ENCODE measurements at regions not wholly inside any gene's neighbourhood (a gene's known extent, or its start where the extent isn't known, plus 50 kb on each side); places are given as distances from the start of the nearest gene placed in this dataset.

GRCh38 chr4:14143892-14144291, 516.4 kb upstream of the BOD1L1 start:
- intact Hi-C loops (cut with DNase I; ENCODE audit: low total_unique reads) = no loop called here
- Histone ChIP-seq H3K27me3 (no peaks in the 10 kb centered on the region), H3K36me3 (no peaks in the 10 kb centered on the region), H3K9me3 (no peaks in the 10 kb centered on the region), H3K27ac (no peak overlapping the region), H3K4me3 (no peak overlapping the region), H3K4me1 (no peaks in the 10 kb centered on the region)
- TF ChIP-seq, protein P1, sequence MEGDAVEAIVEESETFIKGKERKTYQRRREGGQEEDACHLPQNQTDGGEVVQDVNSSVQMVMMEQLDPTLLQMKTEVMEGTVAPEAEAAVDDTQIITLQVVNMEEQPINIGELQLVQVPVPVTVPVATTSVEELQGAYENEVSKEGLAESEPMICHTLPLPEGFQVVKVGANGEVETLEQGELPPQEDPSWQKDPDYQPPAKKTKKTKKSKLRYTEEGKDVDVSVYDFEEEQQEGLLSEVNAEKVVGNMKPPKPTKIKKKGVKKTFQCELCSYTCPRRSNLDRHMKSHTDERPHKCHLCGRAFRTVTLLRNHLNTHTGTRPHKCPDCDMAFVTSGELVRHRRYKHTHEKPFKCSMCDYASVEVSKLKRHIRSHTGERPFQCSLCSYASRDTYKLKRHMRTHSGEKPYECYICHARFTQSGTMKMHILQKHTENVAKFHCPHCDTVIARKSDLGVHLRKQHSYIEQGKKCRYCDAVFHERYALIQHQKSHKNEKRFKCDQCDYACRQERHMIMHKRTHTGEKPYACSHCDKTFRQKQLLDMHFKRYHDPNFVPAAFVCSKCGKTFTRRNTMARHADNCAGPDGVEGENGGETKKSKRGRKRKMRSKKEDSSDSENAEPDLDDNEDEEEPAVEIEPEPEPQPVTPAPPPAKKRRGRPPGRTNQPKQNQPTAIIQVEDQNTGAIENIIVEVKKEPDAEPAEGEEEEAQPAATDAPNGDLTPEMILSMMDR (IDR thresholded peaks at IDR 0.05 in 4 of 5, conservative IDR thresholded peaks at IDR 0.05 in 1 of 5) = no peak
- no peak for TF ChIP-seq POLR2A (IDR thresholded peaks at IDR 0.05)
- ATAC-seq (no peak), DNase-seq (no peak)
- in situ Hi-C loops (cut with MboI; ENCODE audit: low sequenced_read_pairs in 4 of 4) = no loop called here

- in situ Hi-C loops (cut with MboI; ENCODE audit: low sequenced_read_pairs in 4 of 4) = no loop called here
- no peaks in the 10 kb centered on the region for H3K36me3 ChIP-seq
- DNase-seq = no peak
- H3K27me3 ChIP-seq = no peaks in the 10 kb centered on the region
- no peaks in the 10 kb centered on the region for H3K9me3 ChIP-seq
- TF ChIP-seq, protein P1 (IDR thresholded peaks at IDR 0.05 in 4 of 5, conservative IDR thresholded peaks at IDR 0.05 in 1 of 5) = no peak
- TF ChIP-seq POLR2A (IDR thresholded peaks at IDR 0.05) = no peak
- no peak overlapping the region for H3K4me3 ChIP-seq
- no peak for ATAC-seq
- intact Hi-C loops (cut with DNase I; ENCODE audit: low total_unique reads) = loop anchor here (10.0 kb wide), 1 partner anchor 1355 kb away; no protein-coding TSS in a partner anchor
- no peaks in the 10 kb centered on the region for H3K4me1 ChIP-seq
- H3K27ac ChIP-seq = no peak overlapping the region
These were observed 521.9 kb upstream of the BOD1L1 start for GRCh38 chr4:14149176-14150053.

- Histone ChIP-seq H3K27ac (no peak overlapping the region), H3K36me3 (no peaks in the 10 kb centered on the region), H3K4me3 (no peak overlapping the region), H3K9me3 (no peaks in the 10 kb centered on the region), H3K4me1 (no peaks in the 10 kb centered on the region), H3K27me3 (no peaks in the 10 kb centered on the region)
- ATAC-seq (no peak), DNase-seq (no peak)
- intact Hi-C loops (cut with DNase I; ENCODE audit: low total_unique reads) = loop anchor here (10.0 kb wide), 1 partner anchor 1356 kb away; no protein-coding TSS in a partner anchor
- in situ Hi-C loops (cut with MboI; ENCODE audit: low sequenced_read_pairs in 4 of 4) = no loop called here
- TF ChIP-seq, protein P1 (IDR thresholded peaks at IDR 0.05 in 4 of 5, conservative IDR thresholded peaks at IDR 0.05 in 1 of 5) = no peak
- TF ChIP-seq POLR2A (IDR thresholded peaks at IDR 0.05) = no peak
These were observed 523.6 kb upstream of the BOD1L1 start for GRCh38 chr4:14151101-14151500.

DNA sequence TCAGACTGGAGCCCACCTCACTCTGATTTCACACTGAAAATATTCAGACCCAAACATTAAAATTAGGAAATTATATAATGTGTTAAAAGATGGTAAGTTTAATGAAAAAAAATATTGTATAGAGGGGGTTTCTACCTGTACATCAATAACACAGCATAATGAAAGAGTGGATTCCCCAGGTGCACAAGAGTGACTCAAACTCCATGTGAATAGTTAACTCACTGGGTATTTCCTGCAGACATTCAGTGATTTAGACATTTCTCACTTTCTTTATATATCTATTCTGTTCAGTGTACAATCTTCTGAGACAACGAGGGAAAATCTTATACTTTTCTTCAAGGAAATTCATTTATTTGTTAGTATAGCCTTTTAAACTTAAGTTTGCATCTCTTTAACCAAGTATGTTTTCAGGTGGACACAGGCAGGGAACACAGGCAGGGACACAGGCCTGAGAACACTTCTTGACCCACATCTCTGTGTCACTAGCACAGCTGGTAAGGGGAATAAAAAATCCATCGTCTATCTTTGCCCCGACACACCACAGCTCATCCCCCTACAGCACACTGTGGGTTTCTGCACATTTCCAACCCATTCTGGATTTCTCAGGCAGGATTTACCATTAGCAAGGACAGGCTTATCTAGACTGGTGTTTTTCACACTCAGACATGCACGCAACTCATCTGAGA, 525.5 kb upstream of the BOD1L1 start:
- Histone ChIP-seq H3K9me3 (no peaks in the 10 kb centered on the region), H3K27ac (no peak overlapping the region), H3K4me1 (no peaks in the 10 kb centered on the region), H3K27me3 (no peaks in the 10 kb centered on the region), H3K36me3 (no peaks in the 10 kb centered on the region), H3K4me3 (no peak overlapping the region)
- TF ChIP-seq POLR2A (IDR thresholded peaks at IDR 0.05) = no peak
- TF ChIP-seq, protein P1 (IDR thresholded peaks at IDR 0.05 in 4 of 5, conservative IDR thresholded peaks at IDR 0.05 in 1 of 5) = no peak
- DNase-seq (no peak), ATAC-seq (no peak)
- in situ Hi-C loops (cut with MboI; ENCODE audit: low sequenced_read_pairs in 4 of 4) (no loop called here), intact Hi-C loops (cut with DNase I; ENCODE audit: low total_unique reads) (loop anchor here (10.0 kb wide), 1 partner anchor 1358 kb away; no protein-coding TSS in a partner anchor)

All from gastrocnemius medialis (tissue), 4 donors.